ENCODE measurements at regions not wholly inside any gene's neighbourhood (a gene's known extent, or its start where the extent isn't known, plus 50 kb on each side); places are given as distances from the start of the nearest gene placed in this dataset.

DNA sequence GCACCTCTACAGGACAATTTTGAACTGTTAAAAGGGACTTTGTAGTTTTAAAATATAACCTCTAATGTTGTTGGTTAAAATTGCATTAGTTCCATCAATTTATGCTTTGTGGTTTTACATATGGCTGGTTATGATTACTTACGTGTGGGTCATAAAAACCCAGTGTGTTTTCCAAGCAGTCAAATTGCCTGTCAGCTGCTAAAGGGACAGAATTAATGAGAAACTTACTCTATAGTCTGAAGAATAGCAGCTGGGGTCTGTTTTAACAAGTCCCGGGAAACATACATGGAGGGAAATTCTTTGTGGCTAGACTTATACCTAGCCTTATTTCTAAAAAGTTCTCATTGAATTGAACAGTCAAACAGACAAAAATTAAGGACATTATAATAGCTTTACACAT lies 820.9 kb upstream of the ADGRL4 start:
- POLR2A ChIA-PET = no interaction called here
- intact Hi-C loops (cut with micrococcal nuclease) = no loop called here

DNA sequence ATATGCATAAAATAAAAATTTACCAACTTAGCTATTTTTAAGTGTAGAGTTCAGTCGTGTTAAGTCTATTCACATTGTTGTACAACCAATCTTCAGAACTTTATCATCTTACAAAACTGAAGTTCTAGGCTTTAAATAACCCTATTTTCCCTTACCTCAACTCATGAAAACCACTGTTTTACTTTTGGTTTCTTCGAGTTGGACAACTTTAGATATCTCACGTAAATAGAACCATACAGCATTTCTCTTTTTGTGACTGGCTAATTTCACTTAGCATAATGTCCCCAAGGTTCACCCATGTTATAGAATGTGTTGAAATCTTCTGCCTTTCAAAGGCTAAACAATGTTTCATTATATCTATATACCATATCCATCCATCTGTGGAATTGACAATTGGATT lies 819.0 kb upstream of the ADGRL4 start:
- Mint-ChIP-seq H3K36me3 (ENCODE audit: low read depth) (no peaks in the 10 kb centered on the region), H3K9me3 (peaks cover 2% of the 10 kb centered on the region), H3K27ac (no peak overlapping the region), H3K27me3 (no peaks in the 10 kb centered on the region), H3K4me1 (no peaks in the 10 kb centered on the region), H3K4me3 (no peak overlapping the region)
- DNase-seq = no peak
- ATAC-seq (ENCODE audit: low read depth) = no peak
- intact Hi-C loops (cut with micrococcal nuclease) = no loop called here
- TF ChIP-seq, protein P1, sequence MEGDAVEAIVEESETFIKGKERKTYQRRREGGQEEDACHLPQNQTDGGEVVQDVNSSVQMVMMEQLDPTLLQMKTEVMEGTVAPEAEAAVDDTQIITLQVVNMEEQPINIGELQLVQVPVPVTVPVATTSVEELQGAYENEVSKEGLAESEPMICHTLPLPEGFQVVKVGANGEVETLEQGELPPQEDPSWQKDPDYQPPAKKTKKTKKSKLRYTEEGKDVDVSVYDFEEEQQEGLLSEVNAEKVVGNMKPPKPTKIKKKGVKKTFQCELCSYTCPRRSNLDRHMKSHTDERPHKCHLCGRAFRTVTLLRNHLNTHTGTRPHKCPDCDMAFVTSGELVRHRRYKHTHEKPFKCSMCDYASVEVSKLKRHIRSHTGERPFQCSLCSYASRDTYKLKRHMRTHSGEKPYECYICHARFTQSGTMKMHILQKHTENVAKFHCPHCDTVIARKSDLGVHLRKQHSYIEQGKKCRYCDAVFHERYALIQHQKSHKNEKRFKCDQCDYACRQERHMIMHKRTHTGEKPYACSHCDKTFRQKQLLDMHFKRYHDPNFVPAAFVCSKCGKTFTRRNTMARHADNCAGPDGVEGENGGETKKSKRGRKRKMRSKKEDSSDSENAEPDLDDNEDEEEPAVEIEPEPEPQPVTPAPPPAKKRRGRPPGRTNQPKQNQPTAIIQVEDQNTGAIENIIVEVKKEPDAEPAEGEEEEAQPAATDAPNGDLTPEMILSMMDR (IDR thresholded peaks at IDR 0.05) = no peak
- ChIA-PET POLR2A (no interaction called here), CTCF (no interaction called here)

More for the DNA sequence above, 820.9 kb upstream of the ADGRL4 start:
- no peak overlapping the region for H3K27ac Mint-ChIP-seq
- H3K4me1 Mint-ChIP-seq = no peaks in the 10 kb centered on the region
- CTCF ChIA-PET = no interaction called here
- H3K27me3 Mint-ChIP-seq = no peaks in the 10 kb centered on the region
- peaks cover 2% of the 10 kb centered on the region for H3K9me3 Mint-ChIP-seq
- DNase-seq (no peak), ATAC-seq (ENCODE audit: low read depth) (no peak)
- no peaks in the 10 kb centered on the region for H3K36me3 Mint-ChIP-seq (ENCODE audit: low read depth)
- TF ChIP-seq, protein P1 (IDR thresholded peaks at IDR 0.05) = no peak
- no peak overlapping the region for H3K4me3 Mint-ChIP-seq

DNA sequence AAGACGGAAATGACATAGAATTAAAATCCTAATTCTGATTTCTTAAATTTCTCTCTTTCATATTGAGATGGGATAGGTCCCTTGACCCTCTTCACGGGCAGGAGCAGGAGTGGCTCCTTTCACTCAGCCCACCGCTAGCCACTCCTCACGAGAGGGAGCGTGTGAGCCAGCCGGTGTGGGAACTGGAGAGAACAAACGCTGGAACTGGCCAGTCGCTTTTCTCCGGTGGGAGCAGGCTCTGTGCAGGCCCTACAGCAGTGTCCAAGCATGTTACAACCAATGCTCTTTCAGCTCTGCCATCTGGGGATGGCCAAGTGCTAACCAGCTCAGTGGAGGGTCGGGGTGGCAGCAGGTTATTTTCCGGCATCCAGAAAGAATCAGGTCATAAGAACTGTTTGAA lies 815.5 kb upstream of the ADGRL4 start:
- ATAC-seq (ENCODE audit: low read depth) (no peak), DNase-seq (no peak)
- intact Hi-C loops (cut with micrococcal nuclease) = no loop called here
- CTCF ChIA-PET = no interaction called here
- no peak overlapping the region for H3K27ac Mint-ChIP-seq
- H3K9me3 Mint-ChIP-seq = peaks cover 2% of the 10 kb centered on the region
- no peaks in the 10 kb centered on the region for H3K27me3 Mint-ChIP-seq
- POLR2A ChIA-PET = no interaction called here
- TF ChIP-seq, protein P1 (IDR thresholded peaks at IDR 0.05) = no peak
- H3K4me3 Mint-ChIP-seq = no peak overlapping the region
- no peaks in the 10 kb centered on the region for H3K4me1 Mint-ChIP-seq
- no peaks in the 10 kb centered on the region for H3K36me3 Mint-ChIP-seq (ENCODE audit: low read depth)

DNA sequence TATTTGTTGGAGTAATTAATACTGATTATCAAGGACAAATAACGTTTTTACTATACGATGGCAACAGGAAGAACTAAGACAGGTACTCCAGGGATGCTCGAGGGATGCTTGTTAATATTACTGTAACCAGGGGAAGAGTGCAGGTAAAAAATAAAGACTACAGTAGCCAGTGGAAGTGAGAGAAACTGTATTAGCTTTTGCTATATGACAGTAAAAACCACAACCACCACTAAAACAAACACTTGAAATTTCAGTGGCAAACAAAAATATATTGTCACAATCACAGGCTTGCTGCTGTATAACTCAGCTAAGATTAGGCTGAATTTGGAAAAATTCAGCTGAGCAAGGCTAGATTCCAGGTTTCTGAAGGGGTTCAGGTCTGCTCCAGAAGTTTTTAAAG lies 812.6 kb upstream of the ADGRL4 start:
- CTCF ChIA-PET = no interaction called here

DNA sequence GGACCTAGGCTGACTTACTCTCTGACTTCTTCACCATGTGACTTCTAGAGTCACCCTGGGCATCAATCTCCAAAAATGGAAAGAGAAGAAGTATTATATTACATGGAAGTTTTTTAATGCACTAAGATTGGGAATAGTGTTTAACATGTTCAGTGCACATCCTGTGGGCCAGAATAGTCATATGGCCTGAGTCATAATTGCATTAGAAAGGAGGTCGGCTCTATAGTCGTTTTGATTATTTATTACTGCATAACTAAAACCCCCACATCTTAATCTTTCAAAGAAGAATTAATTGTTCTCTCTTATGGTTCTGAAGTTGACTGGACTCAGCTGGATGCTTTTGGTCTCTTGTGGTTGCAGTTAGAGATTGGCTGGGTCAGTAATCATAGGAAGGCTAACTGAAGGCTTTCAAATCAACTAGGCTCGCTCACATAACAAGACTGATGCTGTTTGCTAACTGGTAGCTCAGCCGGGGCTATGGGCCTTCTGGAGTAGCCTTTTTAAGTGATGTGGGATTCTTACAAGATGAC lies 810.6 kb upstream of the ADGRL4 start:
- Mint-ChIP-seq H3K4me3 (no peak overlapping the region), H3K4me1 (no peaks in the 10 kb centered on the region), H3K27ac (no peak overlapping the region), H3K27me3 (no peaks in the 10 kb centered on the region), H3K9me3 (no peaks in the 10 kb centered on the region), H3K36me3 (ENCODE audit: low read depth) (no peaks in the 10 kb centered on the region)
- DNase-seq = no peak
- intact Hi-C loops (cut with micrococcal nuclease) = no loop called here
- ATAC-seq (ENCODE audit: low read depth) = no peak
- TF ChIP-seq, protein P1 (IDR thresholded peaks at IDR 0.05) = no peak
- CTCF ChIA-PET = no interaction called here
- POLR2A ChIA-PET = no interaction called here

More for the DNA sequence above, 812.6 kb upstream of the ADGRL4 start:
- DNase-seq = no peak
- Mint-ChIP-seq H3K9me3 (peaks cover 2% of the 10 kb centered on the region), H3K36me3 (ENCODE audit: low read depth) (no peaks in the 10 kb centered on the region), H3K4me1 (no peaks in the 10 kb centered on the region), H3K27me3 (no peaks in the 10 kb centered on the region), H3K4me3 (no peak overlapping the region), H3K27ac (no peak overlapping the region)
- POLR2A ChIA-PET = no interaction called here
- ATAC-seq (ENCODE audit: low read depth) = no peak
- intact Hi-C loops (cut with micrococcal nuclease) = no loop called here
- TF ChIP-seq, protein P1 (IDR thresholded peaks at IDR 0.05) = no peak
